ENCODE measurements at regions not wholly inside any gene's neighbourhood (a gene's known extent, or its start where the extent isn't known, plus 50 kb on each side); places are given as distances from the start of the nearest gene placed in this dataset.

GRCh38 chr18:78731398-78732032, 248.1 kb upstream of the SALL3 start:
- H3K4me3 ChIP-seq (ENCODE audit: low read depth, low read length) = no peak overlapping the region
- no peak for TF ChIP-seq CTCF (IDR thresholded peaks at IDR 0.05; ENCODE audit: borderline replicate concordance, insufficient read depth, low read depth, low read length)

- no peak for TF ChIP-seq CTCF (IDR thresholded peaks at IDR 0.05; ENCODE audit: borderline replicate concordance, insufficient read depth, low read depth, low read length)
- H3K4me3 ChIP-seq (ENCODE audit: low read depth, low read length) = no peak overlapping the region
Measured at GRCh38 chr18:78732273-78733210, 247.1 kb upstream of the SALL3 start.

GRCh38 chr18:78733762-78734613, 245.6 kb upstream of the SALL3 start:
- TF ChIP-seq CTCF (IDR thresholded peaks at IDR 0.05; ENCODE audit: borderline replicate concordance, insufficient read depth, low read depth, low read length) = no peak
- H3K4me3 ChIP-seq (ENCODE audit: low read depth, low read length) = no peak overlapping the region

GRCh38 chr18:78734614-78734945, 245.0 kb upstream of the SALL3 start:
- TF ChIP-seq CTCF (IDR thresholded peaks at IDR 0.05; ENCODE audit: borderline replicate concordance, insufficient read depth, low read depth, low read length) = no peak
- H3K4me3 ChIP-seq (ENCODE audit: low read depth, low read length) = no peak overlapping the region

GRCh38 chr18:78735131-78736014, 244.2 kb upstream of the SALL3 start:
- TF ChIP-seq CTCF (IDR thresholded peaks at IDR 0.05; ENCODE audit: borderline replicate concordance, insufficient read depth, low read depth, low read length) = no peak
- H3K4me3 ChIP-seq (ENCODE audit: low read depth, low read length) = no peak overlapping the region

GRCh38 chr18:78736015-78736690, 243.5 kb upstream of the SALL3 start:
- no peak overlapping the region for H3K4me3 ChIP-seq (ENCODE audit: low read depth, low read length)
- TF ChIP-seq CTCF (IDR thresholded peaks at IDR 0.05; ENCODE audit: borderline replicate concordance, insufficient read depth, low read depth, low read length) = no peak
